ENCODE measurements at regions not wholly inside any gene's neighbourhood (a gene's known extent, or its start where the extent isn't known, plus 50 kb on each side); places are given as distances from the start of the nearest gene placed in this dataset.
"Not testable (repeated sequence)": the region's sequence is repeated elsewhere in the genome, so short reads cannot be mapped to it uniquely, and the experiment has no call there.

GRCh38 chr2:84048964-84049363, 410.1 kb downstream of the SUCLG1 start:
- DNase-seq (ENCODE audit: low spot score), result no peak

GRCh38 chr2:84041506-84041905, 417.6 kb downstream of the SUCLG1 start:
- no peak for DNase-seq (ENCODE audit: low spot score)

GRCh38 chr2:84040281-84040680, 418.8 kb downstream of the SUCLG1 start:
- no peak for DNase-seq (ENCODE audit: low spot score)

GRCh38 chr2:84038866-84039265, 420.2 kb downstream of the SUCLG1 start:
- no peak for DNase-seq (ENCODE audit: low spot score)

- no peak for DNase-seq (ENCODE audit: low spot score)
These were observed 425.6 kb downstream of the SUCLG1 start for GRCh38 chr2:84033347-84033974.

- no peak for DNase-seq (ENCODE audit: low spot score)
These were observed 427.6 kb downstream of the SUCLG1 start for GRCh38 chr2:84031312-84032050.

- no peak for DNase-seq (ENCODE audit: low spot score)
These were observed 429.0 kb downstream of the SUCLG1 start for GRCh38 chr2:84029903-84030575.

GRCh38 chr2:84026818-84027217, 432.3 kb downstream of the SUCLG1 start:
- no peak for DNase-seq (ENCODE audit: low spot score)

GRCh38 chr2:84022810-84023431, 436.2 kb downstream of the SUCLG1 start:
- DNase-seq (ENCODE audit: low spot score), result no peak

GRCh38 chr2:84017010-84017409, 442.1 kb downstream of the SUCLG1 start:
- DNase-seq (ENCODE audit: low spot score), result no peak

- DNase-seq (ENCODE audit: low spot score), result no peak
These were observed 442.9 kb downstream of the SUCLG1 start for GRCh38 chr2:84016183-84016582.

GRCh38 chr2:83997889-83998288, 461.2 kb downstream of the SUCLG1 start:
- no peak for DNase-seq (ENCODE audit: low spot score)

GRCh38 chr2:83994633-83995179, 464.4 kb downstream of the SUCLG1 start:
- no peak for DNase-seq (ENCODE audit: low spot score)

GRCh38 chr2:83993873-83994632, 465.0 kb downstream of the SUCLG1 start:
- DNase-seq (ENCODE audit: low spot score), result no peak

GRCh38 chr2:83991992-83992391, 467.1 kb downstream of the SUCLG1 start:
- DNase-seq (ENCODE audit: low spot score), result no peak

- no peak for DNase-seq (ENCODE audit: low spot score)
These were observed 468.4 kb downstream of the SUCLG1 start for GRCh38 chr2:83990636-83991035.

- DNase-seq (ENCODE audit: low spot score), result not testable (repeated sequence)
These were observed 482.5 kb downstream of the SUCLG1 start for GRCh38 chr2:83976628-83977027.

- no peak for DNase-seq (ENCODE audit: low spot score)
These were observed 487.0 kb downstream of the SUCLG1 start for GRCh38 chr2:83972128-83972527.

- DNase-seq (ENCODE audit: low spot score), result no peak
These were observed 487.5 kb downstream of the SUCLG1 start for GRCh38 chr2:83971547-83971946.

GRCh38 chr2:83970217-83970929, 488.7 kb downstream of the SUCLG1 start:
- no peak for DNase-seq (ENCODE audit: low spot score)

GRCh38 chr2:83969085-83969484, 490.0 kb downstream of the SUCLG1 start:
- DNase-seq (ENCODE audit: low spot score), result no peak

Measured in germinal center (tissue), 1 donor.